H9 (cell line): ENCODE measurements at regions not wholly inside any gene's neighbourhood (a gene's known extent, or its start where the extent isn't known, plus 50 kb on each side); places are given as distances from the start of the nearest gene placed in this dataset.
A peak's percentile ranks its signal among the peaks of the same experiment; 100 is the strongest.

Source experiments
- DNase-seq: peaks from one replicate; pipeline ENCODE4 v3.0.0-alpha.2; 2017
- H2AFZ ChIP-seq: one replicate; pipeline ENCODE4 v1.6.1; 2013; ENCODE audit warnings: mild to moderate bottlenecking, low read length, control low read depth, moderate library complexity
- H2AK5ac ChIP-seq: 2 replicates; pipeline ENCODE4 v1.6.1; 2013; ENCODE audit warnings: low read length, control low read depth, mixed read lengths; ENCODE audit not compliant: insufficient read length
- H2BK120ac ChIP-seq: one replicate; pipeline ENCODE4 v1.6.1; 2013; ENCODE audit warnings: low read depth, mild to moderate bottlenecking, low read length, control low read depth, inconsistent platforms; ENCODE audit not compliant: poor library complexity, severe bottlenecking
- H2BK12ac ChIP-seq: 2 replicates; pipeline ENCODE4 v1.6.1; 2013; ENCODE audit warnings: low read length, control low read depth, mixed read lengths, low read depth; ENCODE audit not compliant: insufficient read length
- H2BK15ac ChIP-seq: 2 replicates; pipeline ENCODE4 v1.6.1; 2013; ENCODE audit warnings: low read depth, low read length, control low read depth
- H2BK20ac ChIP-seq: one replicate; pipeline ENCODE4 v1.6.1; 2013; ENCODE audit warnings: low read depth, mild to moderate bottlenecking, low read length, control low read depth, inconsistent platforms; ENCODE audit not compliant: poor library complexity, severe bottlenecking
- H2BK5ac ChIP-seq: 2 replicates; pipeline ENCODE4 v1.6.1; 2013; ENCODE audit warnings: low read length, control low read depth, mixed read lengths; ENCODE audit not compliant: insufficient read length
- H3K14ac ChIP-seq: 2 replicates; pipeline ENCODE4 v1.6.1; 2013; ENCODE audit warnings: low read length, control low read depth; ENCODE audit not compliant: insufficient read depth
- H3K18ac ChIP-seq: 2 replicates; pipeline ENCODE4 v1.6.1; 2013; ENCODE audit warnings: low read depth, mild to moderate bottlenecking, mixed read lengths, low read length, control low read depth; ENCODE audit not compliant: insufficient read length
- H3K23ac ChIP-seq: 2 replicates; pipeline ENCODE4 v1.6.1; 2013; ENCODE audit warnings: low read length, control low read depth, mixed read lengths, low read depth; ENCODE audit not compliant: insufficient read length
- H3K23me2 ChIP-seq: 2 replicates; pipeline ENCODE4 v1.6.1; 2013; ENCODE audit warnings: low read depth, mild to moderate bottlenecking, mixed read lengths, low read length, control low read depth; ENCODE audit not compliant: insufficient read length, poor library complexity, severe bottlenecking
- H3K27ac ChIP-seq: 2 replicates; pipeline ENCODE4 v1.5.1; 2013; ENCODE audit warnings: low read length, control low read depth, mixed read lengths, low read depth; ENCODE audit not compliant: insufficient read length
- H3K27me3 ChIP-seq: 2 replicates; pipeline ENCODE4 v1.6.1; 2013; ENCODE audit warnings: low read length, control low read depth, inconsistent platforms; ENCODE audit not compliant: insufficient read depth
- H3K4ac ChIP-seq: 2 replicates; pipeline ENCODE4 v1.6.1; 2013; ENCODE audit warnings: low read depth, mild to moderate bottlenecking, control low read depth, inconsistent platforms, low read length, moderate library complexity
- H3K4me1 ChIP-seq: 2 replicates; pipeline ENCODE4 v1.6.1; 2013; ENCODE audit warnings: low read length, control low read depth, inconsistent platforms; ENCODE audit not compliant: insufficient read depth
- H3K4me2 ChIP-seq: 2 replicates; pipeline ENCODE4 v1.6.1; 2013; ENCODE audit warnings: low read length, control low read depth, mixed read lengths; ENCODE audit not compliant: insufficient read length, insufficient read depth
- H3K56ac ChIP-seq: 2 replicates; pipeline ENCODE4 v1.6.1; 2013; ENCODE audit warnings: low read depth, mild to moderate bottlenecking, mixed read lengths, low read length, control low read depth; ENCODE audit not compliant: insufficient read length
- H3K79me1 ChIP-seq: 2 replicates; pipeline ENCODE4 v1.6.1; 2013; ENCODE audit warnings: low read depth, mild to moderate bottlenecking, moderate library complexity, low read length, control low read depth, inconsistent platforms; ENCODE audit not compliant: insufficient read depth, poor library complexity, severe bottlenecking
- H3K79me2 ChIP-seq: 2 replicates; pipeline ENCODE4 v1.6.1; 2013; ENCODE audit warnings: low read length, control low read depth, inconsistent platforms; ENCODE audit not compliant: insufficient read depth
- H3K9ac ChIP-seq: 2 replicates; pipeline ENCODE4 v1.6.1; 2013; ENCODE audit warnings: low read length, control low read depth, mixed read lengths; ENCODE audit not compliant: insufficient read length; ENCODE audit errors: extremely low read depth
- H3K9me3 ChIP-seq: one replicate; pipeline ENCODE4 v1.6.1; 2013; ENCODE audit warnings: low read depth, low read length, inconsistent platforms; ENCODE audit not compliant: control insufficient read depth
- H3T11ph ChIP-seq: one replicate; pipeline ENCODE4 v1.6.1; 2013; ENCODE audit warnings: mild to moderate bottlenecking, low read length, control low read depth, inconsistent platforms
- H4K20me1 ChIP-seq: one replicate; pipeline ENCODE4 v1.6.1; 2013; ENCODE audit not compliant: control insufficient read depth, insufficient read length, insufficient read depth
- H4K5ac ChIP-seq: 2 replicates; pipeline ENCODE4 v1.6.1; 2013; ENCODE audit warnings: low read depth, mild to moderate bottlenecking, mixed read lengths, low read length, control low read depth; ENCODE audit not compliant: insufficient read length
- H4K8ac ChIP-seq: replicated peaks from 2 replicates; pipeline ENCODE4 v1.6.1; 2013; ENCODE audit warnings: low read length, control low read depth, mixed read lengths, low read depth; ENCODE audit not compliant: insufficient read length
- H4K91ac ChIP-seq: 2 replicates; pipeline ENCODE4 v1.6.1; 2013; ENCODE audit warnings: low read depth, mild to moderate bottlenecking, moderate library complexity, mixed read lengths, low read length, control low read depth; ENCODE audit not compliant: insufficient read length
- H3K27ac Mint-ChIP-seq, 3 experiments: 2 replicates in 2 of 3; 3 replicates in 1 of 3; pipeline ENCODE4 v1.8.0; 2020 to 2021; ENCODE audit warnings: mixed read lengths in 3 of 3, mild to moderate bottlenecking in 1 of 3, moderate library complexity in 1 of 3
- H3K27me3 Mint-ChIP-seq: 2 replicates; pipeline ENCODE4 v1.8.0; 2021; ENCODE audit warnings: low read depth, mild to moderate bottlenecking, moderate library complexity, mixed read lengths
- H3K36me3 Mint-ChIP-seq, 3 experiments: 2 replicates in 2 of 3; 3 replicates in 1 of 3; pipeline ENCODE4 v1.8.0; 2020 to 2021; ENCODE audit warnings: low read depth in 3 of 3, mixed read lengths in 3 of 3; ENCODE audit not compliant: insufficient read depth in 1 of 3
- H3K4me1 Mint-ChIP-seq, 2 experiments: 2 replicates each; pipeline ENCODE4 v1.8.0; 2020; ENCODE audit warnings: mixed read lengths in 2 of 2
- H3K4me3 Mint-ChIP-seq, 2 experiments: 2 replicates in 1 of 2; 3 replicates in 1 of 2; pipeline ENCODE4 v1.8.0; 2020 to 2021; ENCODE audit warnings: mild to moderate bottlenecking in 2 of 2, mixed read lengths in 2 of 2, moderate library complexity in 1 of 2
- H3K9me3 Mint-ChIP-seq, 2 experiments: 2 replicates in 1 of 2; 3 replicates in 1 of 2; pipeline ENCODE4 v1.8.0; 2020; ENCODE audit warnings: mild to moderate bottlenecking in 2 of 2, mixed read lengths in 2 of 2, moderate library complexity in 1 of 2
- WGBS: extraction: QIAGEN DNeasy Blood & Tissue Kit; methylation state at CpG from one replicate; pipeline ENCODE4 v1.1.7; 2013; ENCODE audit warnings: missing lambda C conversion rate, low lambda C conversion rate, mixed read lengths; ENCODE audit not compliant: insufficient read length; ENCODE audit errors: extremely low coverage; 5-methylcytosine and 5-hydroxymethylcytosine counted together
- TF ChIP-seq, protein P1 (sequence below): fragments of 200-600 bp; sonication (generic); conservative IDR thresholded peaks from 3 replicates; pipeline ENCODE4 v1.8.0; 2021; ENCODE audit warnings: antibody characterized with exemption, mild to moderate bottlenecking

DNA sequence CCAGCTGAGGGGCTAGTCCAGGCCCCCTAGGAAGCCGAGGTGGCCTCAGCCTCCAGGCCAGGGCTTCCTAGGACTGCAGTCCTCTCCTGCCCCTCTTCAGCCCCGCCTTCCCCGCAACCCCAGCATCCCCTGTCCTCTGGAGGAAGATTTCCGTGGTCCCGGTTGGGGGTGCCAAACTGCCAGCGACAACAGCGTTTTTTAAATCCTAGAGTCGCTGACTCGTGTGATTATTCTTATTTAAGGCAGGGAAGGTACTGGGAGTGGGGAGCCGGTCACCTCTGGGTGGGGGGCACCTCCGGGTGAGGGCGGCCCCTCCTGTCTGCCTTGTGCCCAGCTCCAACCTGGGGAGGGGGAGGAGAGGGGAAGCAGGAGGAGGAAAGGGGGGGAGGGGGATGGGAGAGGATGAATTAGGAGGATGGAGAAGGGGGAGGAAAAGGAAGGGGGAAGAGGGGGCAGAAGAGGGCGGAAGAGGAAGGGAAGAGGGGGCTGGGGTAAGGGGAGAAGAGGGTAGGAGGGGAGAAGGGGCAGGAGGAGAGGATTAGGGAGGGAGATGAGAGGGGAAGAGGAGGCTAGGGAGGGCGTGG, 173.1 kb upstream of the IER5L start:
- peaks cover 4% of the 10 kb centered on the region for H3K27me3 Mint-ChIP-seq
- Histone ChIP-seq H3K23ac (no peak overlapping the region), H3K4me2 (peak overlapping the region; percentile 69)

More for the DNA sequence above, 173.1 kb upstream of the IER5L start:
- Histone ChIP-seq H3K14ac (no peak overlapping the region), H2BK5ac (no peak overlapping the region), H4K91ac (no peak overlapping the region), H3K9ac (no peak overlapping the region), H3K56ac (no peak overlapping the region), H3K27ac (no peak overlapping the region), H4K5ac (no peak overlapping the region), H3T11ph (no peak overlapping the region), H2BK15ac (no peak overlapping the region), H3K18ac (no peak overlapping the region), H3K27me3 (no peaks in the 10 kb centered on the region), H2BK120ac (no peak overlapping the region), H2AFZ (no peak overlapping the region), H4K8ac (no peak overlapping the region), H2BK20ac (no peak overlapping the region), H2BK12ac (no peak overlapping the region), H4K20me1 (no peaks in the 10 kb centered on the region), H3K4ac (no peak overlapping the region), H2AK5ac (no peak overlapping the region), H3K79me2 (no peaks in the 10 kb centered on the region), H3K23me2 (peaks cover 16% of the 10 kb centered on the region), H3K4me1 (no peaks in the 10 kb centered on the region; the same call in 1 of the 2 replicates), H3K79me1 (no peaks in the 10 kb centered on the region), H3K9me3 (no peaks in the 10 kb centered on the region)
- Mint-ChIP-seq H3K36me3 (peaks cover 0 to 4% (median 4%) of the 10 kb centered on the region in 3 experiments; a peak in 4 of 7 replicates), H3K4me1 (peaks cover 18 to 30% of the 10 kb centered on the region in 2 experiments), H3K9me3 (peaks cover 4 to 5% of the 10 kb centered on the region in 2 experiments; a peak in 4 of 5 replicates), H3K27ac (no peak overlapping the region), H3K4me3 (peak overlapping the region; percentile 47 to 88)
- TF ChIP-seq, protein P1, sequence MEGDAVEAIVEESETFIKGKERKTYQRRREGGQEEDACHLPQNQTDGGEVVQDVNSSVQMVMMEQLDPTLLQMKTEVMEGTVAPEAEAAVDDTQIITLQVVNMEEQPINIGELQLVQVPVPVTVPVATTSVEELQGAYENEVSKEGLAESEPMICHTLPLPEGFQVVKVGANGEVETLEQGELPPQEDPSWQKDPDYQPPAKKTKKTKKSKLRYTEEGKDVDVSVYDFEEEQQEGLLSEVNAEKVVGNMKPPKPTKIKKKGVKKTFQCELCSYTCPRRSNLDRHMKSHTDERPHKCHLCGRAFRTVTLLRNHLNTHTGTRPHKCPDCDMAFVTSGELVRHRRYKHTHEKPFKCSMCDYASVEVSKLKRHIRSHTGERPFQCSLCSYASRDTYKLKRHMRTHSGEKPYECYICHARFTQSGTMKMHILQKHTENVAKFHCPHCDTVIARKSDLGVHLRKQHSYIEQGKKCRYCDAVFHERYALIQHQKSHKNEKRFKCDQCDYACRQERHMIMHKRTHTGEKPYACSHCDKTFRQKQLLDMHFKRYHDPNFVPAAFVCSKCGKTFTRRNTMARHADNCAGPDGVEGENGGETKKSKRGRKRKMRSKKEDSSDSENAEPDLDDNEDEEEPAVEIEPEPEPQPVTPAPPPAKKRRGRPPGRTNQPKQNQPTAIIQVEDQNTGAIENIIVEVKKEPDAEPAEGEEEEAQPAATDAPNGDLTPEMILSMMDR = no peak
- DNase-seq = peak; percentile 83
- WGBS = no CpG with 5 or more reads among the region's 14 CpGs
